Muscle of back (tissue), 3 donors: ENCODE measurements at regions not wholly inside any gene's neighbourhood (a gene's known extent, or its start where the extent isn't known, plus 50 kb on each side); places are given as distances from the start of the nearest gene placed in this dataset.
A peak's percentile ranks its signal among the peaks of the same experiment; 100 is the strongest.
"Not testable (repeated sequence)": the region's sequence is repeated elsewhere in the genome, so short reads cannot be mapped to it uniquely, and the experiment has no call there.

Experiments
- DNase-seq, 3 donors: peaks; one replicate each; pipeline versions ENCODE4 v3.0.0 to v3.0.0-alpha.2; 2013

GRCh38 chr3:43236008-43236407, 50.3 kb upstream of the SNRK start:
- no peak for DNase-seq

DNA sequence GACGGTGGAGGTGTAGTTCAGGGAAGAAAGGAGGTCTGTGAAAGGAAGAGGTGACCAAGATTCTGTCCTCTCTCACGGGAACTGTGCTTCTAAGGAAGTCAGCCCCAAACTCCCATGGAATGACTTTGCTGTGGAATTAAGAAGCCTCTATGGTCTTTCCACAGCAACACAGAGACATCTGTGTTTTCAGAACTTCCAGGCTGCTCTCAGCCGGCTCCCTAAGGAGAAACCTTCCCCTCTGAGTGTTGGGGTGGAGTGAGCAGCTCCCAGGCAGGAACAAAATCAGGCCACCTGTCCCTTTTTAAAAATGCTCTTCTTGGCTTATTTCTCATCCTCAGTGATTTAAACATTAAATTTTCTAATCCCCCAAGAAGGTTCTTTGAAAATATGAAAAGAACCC, 53.3 kb upstream of the SNRK start:
- DNase-seq = no peak

- peak in 1 of 3 donors; percentile 10 for DNase-seq
These were observed 54.9 kb upstream of the SNRK start for GRCh38 chr3:43231276-43232000.

- DNase-seq = not testable (repeated sequence)
These were observed 56.5 kb upstream of the SNRK start for GRCh38 chr3:43229865-43230264.

DNA sequence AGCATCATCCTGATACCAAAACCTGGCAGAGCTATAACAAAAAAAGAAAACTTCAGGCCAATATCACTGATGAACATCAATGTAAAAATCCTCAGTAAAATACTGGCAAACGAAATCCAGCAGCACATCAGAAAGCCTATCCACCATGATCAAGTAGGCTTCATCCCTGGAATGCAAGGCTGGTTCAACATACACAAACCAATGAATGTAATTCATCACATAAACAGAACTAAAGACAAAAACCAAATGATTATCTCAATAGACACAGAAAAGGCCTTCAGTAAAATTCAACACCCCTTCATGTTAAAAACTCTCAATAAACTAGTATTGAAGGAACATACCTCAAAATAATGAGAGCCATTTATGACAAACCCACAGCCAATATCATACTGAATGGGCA, 58.7 kb upstream of the SNRK start:
- not testable (repeated sequence) for DNase-seq

GRCh38 chr3:43224405-43225073, 61.8 kb upstream of the SNRK start:
- DNase-seq = no peak

GRCh38 chr3:43223670-43224364, 62.5 kb upstream of the SNRK start:
- no peak for DNase-seq

DNA sequence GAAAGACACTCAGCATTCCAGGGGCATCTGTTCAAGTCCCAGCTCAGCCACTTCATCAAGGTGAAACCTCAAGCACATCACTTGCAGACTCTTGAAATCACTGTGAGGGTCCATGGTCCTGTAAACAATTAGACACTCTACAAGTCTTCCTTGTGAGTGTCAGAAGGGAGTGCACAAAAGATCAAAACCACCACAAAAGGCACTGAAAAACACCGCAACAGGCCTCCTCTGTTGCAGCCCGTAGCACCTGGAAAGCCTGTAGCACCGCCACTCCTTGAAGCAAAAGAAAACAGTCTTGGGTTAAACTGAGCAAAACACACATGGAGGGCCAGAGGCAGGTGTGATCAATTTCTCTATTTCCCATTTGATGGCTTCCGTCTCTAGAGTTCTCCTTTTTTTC, 63.8 kb upstream of the SNRK start:
- no peak for DNase-seq

- no peak for DNase-seq
These were observed 65.3 kb upstream of the SNRK start for GRCh38 chr3:43221076-43221475.

- DNase-seq = no peak
These were observed 66.7 kb upstream of the SNRK start for GRCh38 chr3:43219616-43220015.

DNA sequence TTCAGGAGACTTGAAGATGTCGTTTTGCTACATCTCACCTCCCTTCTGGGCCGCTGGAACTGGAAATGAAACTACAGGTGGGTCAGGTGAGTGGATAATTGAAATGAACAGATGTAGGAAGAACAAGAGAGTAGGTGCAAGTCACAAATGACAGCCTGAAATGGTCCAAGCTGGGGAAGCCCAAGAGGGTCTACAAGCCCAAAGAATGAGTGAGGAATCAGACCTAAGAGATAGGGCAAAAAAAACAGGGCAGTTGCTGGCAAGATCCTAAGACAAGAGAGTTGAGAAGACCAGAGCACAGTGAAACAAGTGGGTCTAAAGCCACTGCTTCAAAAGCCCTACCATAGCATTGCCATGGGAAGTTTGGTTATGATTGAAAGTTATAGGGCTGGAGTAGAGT, 67.4 kb upstream of the SNRK start:
- no peak for DNase-seq

- DNase-seq = no peak
These were observed 68.2 kb upstream of the SNRK start for GRCh38 chr3:43218156-43218555.

GRCh38 chr3:43217633-43218032, 68.7 kb upstream of the SNRK start:
- peak in 1 of 3 donors; percentile 17 for DNase-seq

- peak in 1 of 3 donors; percentile 17 for DNase-seq
These were observed 69.1 kb upstream of the SNRK start for GRCh38 chr3:43217206-43217605.

DNA sequence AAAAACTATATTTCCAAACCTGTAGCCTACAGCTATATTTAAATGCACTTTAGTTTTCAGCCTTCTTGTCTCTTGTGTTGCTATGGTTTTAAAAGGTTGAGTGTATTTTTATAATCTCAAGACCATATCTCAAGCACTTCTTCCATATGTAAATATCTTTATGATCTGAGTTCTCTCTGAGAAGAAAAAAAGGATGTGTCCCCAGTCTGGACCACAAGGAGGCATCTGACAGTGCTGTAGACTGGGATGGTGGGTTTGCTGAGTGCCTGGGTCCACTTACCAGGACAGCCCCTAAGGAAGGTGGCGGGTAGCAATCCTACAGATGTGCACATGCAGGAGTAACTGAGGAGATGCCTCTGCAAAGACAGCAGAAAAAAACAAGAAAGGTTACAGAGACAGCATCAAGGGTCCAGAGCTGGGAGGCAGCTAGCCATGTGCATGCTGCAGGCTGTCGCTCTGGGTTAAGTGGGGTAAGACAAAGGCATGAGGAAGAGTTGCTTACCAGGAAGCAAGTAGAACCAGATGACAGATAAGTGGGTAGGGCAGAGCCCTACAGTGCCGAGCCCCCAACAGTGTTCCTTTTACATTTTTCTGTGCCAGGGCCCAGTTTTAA, 70.6 kb upstream of the SNRK start:
- DNase-seq = no peak

- no peak for DNase-seq
These were observed 71.2 kb upstream of the SNRK start for GRCh38 chr3:43215138-43215537.

GRCh38 chr3:43214616-43215015, 71.7 kb upstream of the SNRK start:
- DNase-seq = no peak

GRCh38 chr3:43213631-43214030, 72.7 kb upstream of the SNRK start:
- DNase-seq = no peak

DNA sequence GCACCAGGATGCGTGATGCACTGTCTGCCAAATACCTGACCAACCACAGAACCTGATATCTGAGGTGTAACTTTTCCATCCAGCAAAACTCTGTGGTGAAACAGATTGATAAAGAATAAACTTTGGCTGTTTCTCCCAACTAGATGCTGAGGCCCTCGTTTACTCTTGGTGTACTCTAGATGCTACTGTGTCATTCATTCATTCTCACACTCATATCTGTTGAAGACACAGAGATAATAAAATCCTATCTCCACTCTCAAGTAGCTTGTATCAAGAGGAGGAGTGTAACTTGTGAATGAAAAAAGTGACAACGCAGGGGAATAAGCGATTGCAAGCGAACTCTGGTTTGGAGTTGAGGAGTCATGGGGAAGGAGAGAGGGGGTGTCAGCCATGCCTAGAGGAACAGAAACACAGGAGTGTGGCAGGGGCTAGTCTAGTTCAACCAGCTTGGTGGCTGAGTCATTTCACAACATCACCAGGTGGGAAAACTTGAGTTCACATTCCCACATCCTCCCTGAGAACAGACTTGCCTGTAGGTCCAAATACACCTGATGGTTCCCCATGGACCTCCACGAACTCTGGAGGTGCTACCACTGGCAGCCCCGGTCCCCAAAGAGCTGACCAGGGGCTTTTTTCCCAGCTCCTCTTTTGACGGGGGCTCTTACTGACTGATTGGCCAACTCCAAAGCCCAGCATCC, 73.3 kb upstream of the SNRK start:
- DNase-seq = no peak

DNA sequence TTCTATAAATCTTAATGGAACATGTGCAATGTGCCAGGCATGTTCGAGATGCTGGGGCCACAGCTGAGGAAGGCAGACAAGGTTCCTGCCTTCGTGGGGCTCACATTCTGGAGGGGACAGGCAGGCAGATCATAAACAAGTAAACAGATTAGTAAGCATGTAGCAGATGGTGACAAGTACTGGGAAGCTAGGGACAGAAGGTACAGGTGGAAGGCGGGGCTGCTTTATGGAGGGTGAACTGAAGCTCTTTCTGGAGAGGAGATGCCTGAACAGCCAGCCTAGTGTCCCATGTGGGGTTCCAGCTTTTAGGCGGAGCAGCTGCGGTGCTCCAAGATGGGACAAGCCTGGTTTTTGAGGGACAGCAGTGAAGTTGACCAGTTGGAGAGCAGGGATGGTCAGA, 74.7 kb upstream of the SNRK start:
- no peak for DNase-seq

- DNase-seq = no peak
These were observed 76.0 kb upstream of the SNRK start for GRCh38 chr3:43210049-43211027.
